CD4-positive, alpha-beta T cell treated with Interleukin-4 for 4 hours (primary cell): ENCODE measurements at regions not wholly inside any gene's neighbourhood (a gene's known extent, or its start where the extent isn't known, plus 50 kb on each side); places are given as distances from the start of the nearest gene placed in this dataset.
"Not testable (repeated sequence)": the region's sequence is repeated elsewhere in the genome, so short reads cannot be mapped to it uniquely, and the experiment has no call there.

Source experiments
- DNase-seq: peaks from one replicate; pipeline ENCODE4 v3.0.0-alpha.2; 2020

GRCh38 chr10:109055243-109055642, 868.1 kb downstream of the XPNPEP1 start:
- DNase-seq: no peak

GRCh38 chr10:109047856-109048255, 875.5 kb downstream of the XPNPEP1 start:
- no peak for DNase-seq

GRCh38 chr10:109046427-109046826, 876.9 kb downstream of the XPNPEP1 start:
- DNase-seq: not testable (repeated sequence)

GRCh38 chr10:109040622-109041021, 882.7 kb downstream of the XPNPEP1 start:
- no peak for DNase-seq

GRCh38 chr10:109037978-109038377, 885.3 kb downstream of the XPNPEP1 start:
- DNase-seq: no peak

GRCh38 chr10:109030581-109031210, 892.6 kb downstream of the XPNPEP1 start:
- DNase-seq: no peak

- no peak for DNase-seq
These were observed 893.4 kb downstream of the XPNPEP1 start for GRCh38 chr10:109029870-109030269.

GRCh38 chr10:109027534-109028185, 895.7 kb downstream of the XPNPEP1 start:
- no peak for DNase-seq

- no peak for DNase-seq
These were observed 898.1 kb downstream of the XPNPEP1 start for GRCh38 chr10:109025172-109025571.

- no peak for DNase-seq
These were observed 900.8 kb downstream of the XPNPEP1 start for GRCh38 chr10:109022417-109023049.

GRCh38 chr10:109019001-109019424, 904.3 kb downstream of the XPNPEP1 start:
- DNase-seq: no peak

GRCh38 chr10:109007514-109007913, 915.8 kb downstream of the XPNPEP1 start:
- no peak for DNase-seq

- DNase-seq: no peak
These were observed 932.9 kb downstream of the XPNPEP1 start for GRCh38 chr10:108990441-108990840.

GRCh38 chr10:108989976-108990375, 933.3 kb downstream of the XPNPEP1 start:
- no peak for DNase-seq

- no peak for DNase-seq
These were observed 941.2 kb downstream of the XPNPEP1 start for GRCh38 chr10:108982159-108982558.

- DNase-seq: no peak
These were observed 942.4 kb downstream of the XPNPEP1 start for GRCh38 chr10:108980869-108981268.

GRCh38 chr10:108975459-108976058, 947.8 kb downstream of the XPNPEP1 start:
- no peak for DNase-seq

GRCh38 chr10:108970016-108970415, 953.3 kb downstream of the XPNPEP1 start:
- DNase-seq: no peak

- DNase-seq: no peak
These were observed 956.9 kb downstream of the XPNPEP1 start for GRCh38 chr10:108966411-108966810.

- no peak for DNase-seq
These were observed 957.3 kb downstream of the XPNPEP1 start for GRCh38 chr10:108966005-108966404.

- no peak for DNase-seq
These were observed 961.1 kb downstream of the XPNPEP1 start for GRCh38 chr10:108962172-108962571.

GRCh38 chr10:108957681-108958080, 965.6 kb downstream of the XPNPEP1 start:
- DNase-seq: no peak

GRCh38 chr10:108956149-108956548, 967.2 kb downstream of the XPNPEP1 start:
- no peak for DNase-seq

- DNase-seq: not testable (repeated sequence)
These were observed 1003.3 kb downstream of the XPNPEP1 start for GRCh38 chr10:108920029-108920428.
